ENCODE measurements at regions not wholly inside any gene's neighbourhood (a gene's known extent, or its start where the extent isn't known, plus 50 kb on each side); places are given as distances from the start of the nearest gene placed in this dataset.
A peak's percentile ranks its signal among the peaks of the same experiment; 100 is the strongest.

DNA sequence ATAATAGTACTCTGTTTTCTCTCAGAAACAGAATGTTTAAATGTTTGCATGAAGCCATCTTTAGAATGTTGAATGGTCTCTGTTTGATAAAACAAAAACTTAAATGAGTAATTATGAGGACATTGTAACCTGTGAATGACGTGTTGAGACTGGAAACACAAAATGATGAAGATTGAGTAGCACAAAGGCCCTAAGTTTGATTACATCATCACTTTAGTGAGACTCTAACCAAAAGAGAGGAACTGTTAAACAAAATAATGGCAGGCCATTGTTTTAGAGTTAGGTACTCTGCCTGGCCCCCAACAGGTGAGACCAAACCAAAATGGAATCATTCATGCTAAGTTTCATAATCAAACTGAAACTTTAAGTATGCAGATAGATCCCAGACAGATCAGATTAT is 1561.7 kb upstream of the SLC39A10 start:
- DNase-seq (ENCODE audit: low spot score) (no peak), ATAC-seq (ENCODE audit: low read depth) (no peak)
- TF ChIP-seq, protein P1, sequence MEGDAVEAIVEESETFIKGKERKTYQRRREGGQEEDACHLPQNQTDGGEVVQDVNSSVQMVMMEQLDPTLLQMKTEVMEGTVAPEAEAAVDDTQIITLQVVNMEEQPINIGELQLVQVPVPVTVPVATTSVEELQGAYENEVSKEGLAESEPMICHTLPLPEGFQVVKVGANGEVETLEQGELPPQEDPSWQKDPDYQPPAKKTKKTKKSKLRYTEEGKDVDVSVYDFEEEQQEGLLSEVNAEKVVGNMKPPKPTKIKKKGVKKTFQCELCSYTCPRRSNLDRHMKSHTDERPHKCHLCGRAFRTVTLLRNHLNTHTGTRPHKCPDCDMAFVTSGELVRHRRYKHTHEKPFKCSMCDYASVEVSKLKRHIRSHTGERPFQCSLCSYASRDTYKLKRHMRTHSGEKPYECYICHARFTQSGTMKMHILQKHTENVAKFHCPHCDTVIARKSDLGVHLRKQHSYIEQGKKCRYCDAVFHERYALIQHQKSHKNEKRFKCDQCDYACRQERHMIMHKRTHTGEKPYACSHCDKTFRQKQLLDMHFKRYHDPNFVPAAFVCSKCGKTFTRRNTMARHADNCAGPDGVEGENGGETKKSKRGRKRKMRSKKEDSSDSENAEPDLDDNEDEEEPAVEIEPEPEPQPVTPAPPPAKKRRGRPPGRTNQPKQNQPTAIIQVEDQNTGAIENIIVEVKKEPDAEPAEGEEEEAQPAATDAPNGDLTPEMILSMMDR (IDR thresholded peaks at IDR 0.05; ENCODE audit: poor library complexity, severe bottlenecking) = no peak
- no peak overlapping the region for H3K4me3 ChIP-seq (ENCODE audit: severe bottlenecking)
- H3K4me1 ChIP-seq (ENCODE audit: insufficient read depth, poor library complexity, severe bottlenecking) = no peaks in the 10 kb centered on the region
- H3K27ac ChIP-seq (ENCODE audit: poor library complexity, severe bottlenecking) = no peak overlapping the region
- no peaks in the 10 kb centered on the region for H3K9me3 ChIP-seq (ENCODE audit: severe bottlenecking)
- H3K27me3 ChIP-seq (ENCODE audit: insufficient read depth, poor library complexity, severe bottlenecking) = no peaks in the 10 kb centered on the region
- H3K36me3 ChIP-seq (ENCODE audit: low read depth) = no peaks in the 10 kb centered on the region

DNA sequence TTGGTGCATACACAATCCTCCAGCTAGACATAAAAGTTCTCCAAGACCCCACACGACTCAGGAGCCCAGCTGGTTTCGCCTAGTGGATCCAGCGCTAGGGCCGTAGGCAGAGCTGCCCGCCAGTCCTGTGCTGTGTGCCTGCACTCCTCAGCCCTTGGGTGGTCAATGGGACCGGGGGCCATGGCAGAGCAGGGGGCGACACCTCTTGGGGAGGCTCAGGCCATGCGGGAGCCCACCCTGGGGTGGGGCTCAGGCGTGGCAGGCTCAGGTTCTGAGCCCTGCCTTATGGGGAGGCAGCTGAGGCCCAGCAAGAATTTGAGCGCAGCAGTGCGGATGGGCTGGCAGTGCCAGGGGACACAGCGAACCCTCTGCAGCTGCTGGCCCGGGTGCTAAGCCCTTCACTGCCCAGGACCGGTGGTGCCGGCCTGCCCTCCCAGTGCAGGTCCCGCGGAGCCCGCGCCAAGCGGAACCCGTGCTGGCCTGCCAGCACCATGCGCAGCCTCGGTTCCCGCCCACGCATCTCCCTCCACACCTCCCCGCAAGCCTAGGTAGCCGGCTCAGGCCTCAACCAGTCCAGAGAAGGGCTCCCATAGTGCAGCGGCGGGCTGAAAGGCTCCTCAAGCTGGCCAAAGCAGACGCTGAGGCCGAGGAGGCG is 1566.6 kb upstream of the SLC39A10 start:
- DNase-seq (ENCODE audit: low spot score) (peak; percentile 44), ATAC-seq (ENCODE audit: low read depth) (no peak)
- no peaks in the 10 kb centered on the region for H3K36me3 ChIP-seq (ENCODE audit: low read depth)
- TF ChIP-seq, protein P1 (IDR thresholded peaks at IDR 0.05; ENCODE audit: poor library complexity, severe bottlenecking) = no peak
- H3K9me3 ChIP-seq (ENCODE audit: severe bottlenecking) = no peaks in the 10 kb centered on the region
- no peaks in the 10 kb centered on the region for H3K4me1 ChIP-seq (ENCODE audit: insufficient read depth, poor library complexity, severe bottlenecking)
- H3K27ac ChIP-seq (ENCODE audit: poor library complexity, severe bottlenecking) = no peak overlapping the region
- no peaks in the 10 kb centered on the region for H3K27me3 ChIP-seq (ENCODE audit: insufficient read depth, poor library complexity, severe bottlenecking)
- H3K4me3 ChIP-seq (ENCODE audit: severe bottlenecking) = no peak overlapping the region

DNA sequence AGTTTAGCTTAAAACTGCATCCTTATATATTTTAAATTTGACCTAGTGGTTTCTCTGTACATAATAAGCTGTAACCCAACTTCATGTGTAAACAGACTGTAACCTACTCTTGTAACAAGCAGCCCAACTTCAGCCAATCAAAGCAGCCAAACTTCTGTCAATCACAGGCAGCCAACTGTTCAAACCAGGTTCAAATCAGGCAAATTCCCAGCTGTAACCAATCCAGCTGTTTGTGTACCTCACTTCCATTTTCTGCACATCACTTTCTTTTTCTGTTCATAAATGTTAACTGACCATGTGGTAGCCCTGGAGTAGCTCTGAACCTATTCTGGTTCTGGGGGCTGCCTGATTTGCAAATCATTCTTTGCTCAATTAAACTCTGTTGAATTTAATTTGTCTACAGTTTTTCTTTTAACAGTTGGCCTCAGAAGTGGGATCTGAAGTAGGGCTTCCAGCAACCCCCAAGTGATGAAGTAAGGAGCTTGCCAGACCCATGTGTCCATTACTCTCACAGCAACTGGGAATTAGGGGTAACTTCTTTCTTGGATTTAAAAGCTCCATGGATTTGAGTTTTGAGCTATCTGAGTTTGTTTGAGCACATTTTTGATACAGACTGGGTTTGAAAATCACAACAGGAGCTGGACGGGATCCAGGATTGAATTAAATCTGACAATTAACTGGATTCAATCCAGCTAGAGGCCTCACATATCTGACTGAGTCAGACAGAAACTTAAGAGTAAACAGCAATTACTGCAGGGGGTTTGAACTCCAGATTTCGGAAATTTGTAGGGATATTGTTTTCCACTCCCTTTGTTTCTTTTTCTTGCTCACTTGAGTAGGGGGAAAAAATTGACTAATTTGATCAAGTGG is 1569.7 kb upstream of the SLC39A10 start:
- DNase-seq (ENCODE audit: low spot score) (no peak), ATAC-seq (ENCODE audit: low read depth) (no peak)
- H3K4me3 ChIP-seq (ENCODE audit: severe bottlenecking) = no peak overlapping the region

DNA sequence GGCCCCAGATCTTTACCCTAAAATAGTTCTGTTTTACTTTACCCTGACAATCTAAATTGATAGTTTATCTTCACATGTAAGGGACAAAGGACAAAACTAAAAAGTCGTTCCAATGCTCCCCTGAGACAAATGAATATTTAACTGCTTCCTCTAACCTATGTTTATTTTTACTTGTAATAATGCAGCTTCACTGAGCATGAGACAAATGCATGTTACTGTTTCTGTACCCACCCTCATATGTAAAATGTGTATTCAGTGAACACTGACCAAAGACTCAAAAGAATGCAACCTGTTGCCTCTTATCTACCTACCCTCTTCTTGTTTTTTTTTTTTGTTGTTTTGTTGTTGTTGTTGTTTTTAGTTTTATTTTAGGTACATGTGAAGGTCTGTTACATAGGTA is 1570.9 kb upstream of the SLC39A10 start:
- DNase-seq (ENCODE audit: low spot score) = no peak
- TF ChIP-seq, protein P1 (IDR thresholded peaks at IDR 0.05; ENCODE audit: poor library complexity, severe bottlenecking) = no peak
- H3K27ac ChIP-seq (ENCODE audit: poor library complexity, severe bottlenecking) = no peak overlapping the region
- no peaks in the 10 kb centered on the region for H3K36me3 ChIP-seq (ENCODE audit: low read depth)
- H3K4me3 ChIP-seq (ENCODE audit: severe bottlenecking) = no peak overlapping the region
- H3K9me3 ChIP-seq (ENCODE audit: severe bottlenecking) = no peaks in the 10 kb centered on the region
- H3K27me3 ChIP-seq (ENCODE audit: insufficient read depth, poor library complexity, severe bottlenecking) = no peaks in the 10 kb centered on the region
- H3K4me1 ChIP-seq (ENCODE audit: insufficient read depth, poor library complexity, severe bottlenecking) = no peaks in the 10 kb centered on the region
- ATAC-seq (ENCODE audit: low read depth) = no peak

More for the DNA sequence above, 1569.7 kb upstream of the SLC39A10 start:
- Histone ChIP-seq H3K27ac (ENCODE audit: poor library complexity, severe bottlenecking) (no peak overlapping the region), H3K27me3 (ENCODE audit: insufficient read depth, poor library complexity, severe bottlenecking) (no peaks in the 10 kb centered on the region), H3K36me3 (ENCODE audit: low read depth) (no peaks in the 10 kb centered on the region), H3K9me3 (ENCODE audit: severe bottlenecking) (no peaks in the 10 kb centered on the region), H3K4me1 (ENCODE audit: insufficient read depth, poor library complexity, severe bottlenecking) (no peaks in the 10 kb centered on the region)
- TF ChIP-seq, protein P1 (IDR thresholded peaks at IDR 0.05; ENCODE audit: poor library complexity, severe bottlenecking) = no peak
